Omental fat pad (tissue), 3 donors: ENCODE measurements at regions not wholly inside any gene's neighbourhood (a gene's known extent, or its start where the extent isn't known, plus 50 kb on each side); places are given as distances from the start of the nearest gene placed in this dataset.

Source experiments
- ATAC-seq: fragments of 150-250 bp; one replicate; pipeline ENCODE4 v1.9.1; 2016; ENCODE audit warnings: mild to moderate bottlenecking, moderate library complexity; ENCODE audit not compliant: low FRiP score
- DNase-seq: peaks from one replicate; pipeline ENCODE4 v3.0.0-alpha.2; 2019; ENCODE audit warnings: low spot score
- TF ChIP-seq, protein P1 (sequence below), 3 donors: fragments of 450-650 bp; IDR thresholded peaks; one replicate each; pipeline ENCODE4 v1.5.1; 2016 to 2017; ENCODE audit warnings: antibody characterized with exemption in 3 of 3, mild to moderate bottlenecking in 3 of 3, moderate library complexity in 2 of 3

DNA sequence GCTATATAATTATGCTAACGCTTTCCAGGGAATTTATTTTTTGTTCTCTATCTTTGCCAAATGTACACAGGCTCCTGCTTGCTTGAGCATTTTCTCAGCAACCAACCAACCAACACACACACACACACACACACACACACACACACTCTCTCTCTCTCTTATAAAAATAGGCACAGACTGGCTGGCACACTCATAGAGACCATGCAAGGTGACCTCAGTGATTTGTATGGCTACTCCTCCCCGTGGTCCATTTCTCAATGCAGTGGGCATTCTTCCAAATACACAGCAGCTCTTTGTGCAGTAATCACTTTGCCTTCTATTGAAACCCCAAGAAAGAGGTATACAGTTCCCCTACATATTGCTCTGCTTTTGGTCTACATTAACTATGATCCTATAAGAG lies 416.0 kb downstream of the MAN2A1 start:
- DNase-seq, result no peak
- TF ChIP-seq, protein P1, sequence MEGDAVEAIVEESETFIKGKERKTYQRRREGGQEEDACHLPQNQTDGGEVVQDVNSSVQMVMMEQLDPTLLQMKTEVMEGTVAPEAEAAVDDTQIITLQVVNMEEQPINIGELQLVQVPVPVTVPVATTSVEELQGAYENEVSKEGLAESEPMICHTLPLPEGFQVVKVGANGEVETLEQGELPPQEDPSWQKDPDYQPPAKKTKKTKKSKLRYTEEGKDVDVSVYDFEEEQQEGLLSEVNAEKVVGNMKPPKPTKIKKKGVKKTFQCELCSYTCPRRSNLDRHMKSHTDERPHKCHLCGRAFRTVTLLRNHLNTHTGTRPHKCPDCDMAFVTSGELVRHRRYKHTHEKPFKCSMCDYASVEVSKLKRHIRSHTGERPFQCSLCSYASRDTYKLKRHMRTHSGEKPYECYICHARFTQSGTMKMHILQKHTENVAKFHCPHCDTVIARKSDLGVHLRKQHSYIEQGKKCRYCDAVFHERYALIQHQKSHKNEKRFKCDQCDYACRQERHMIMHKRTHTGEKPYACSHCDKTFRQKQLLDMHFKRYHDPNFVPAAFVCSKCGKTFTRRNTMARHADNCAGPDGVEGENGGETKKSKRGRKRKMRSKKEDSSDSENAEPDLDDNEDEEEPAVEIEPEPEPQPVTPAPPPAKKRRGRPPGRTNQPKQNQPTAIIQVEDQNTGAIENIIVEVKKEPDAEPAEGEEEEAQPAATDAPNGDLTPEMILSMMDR (IDR thresholded peaks at IDR 0.05), result no peak
- ATAC-seq, result no peak

- DNase-seq, result no peak
- ATAC-seq, result no peak
- TF ChIP-seq, protein P1 (IDR thresholded peaks at IDR 0.05), result no peak
These were observed 417.0 kb downstream of the MAN2A1 start for GRCh38 chr5:110106750-110107149.

- no peak for DNase-seq
- ATAC-seq, result no peak
- TF ChIP-seq, protein P1 (IDR thresholded peaks at IDR 0.05), result no peak
These were observed 418.8 kb downstream of the MAN2A1 start for GRCh38 chr5:110108520-110108919.

- DNase-seq (no peak), ATAC-seq (no peak)
- TF ChIP-seq, protein P1 (IDR thresholded peaks at IDR 0.05), result no peak
These were observed 419.9 kb downstream of the MAN2A1 start for GRCh38 chr5:110109667-110110066.

DNA sequence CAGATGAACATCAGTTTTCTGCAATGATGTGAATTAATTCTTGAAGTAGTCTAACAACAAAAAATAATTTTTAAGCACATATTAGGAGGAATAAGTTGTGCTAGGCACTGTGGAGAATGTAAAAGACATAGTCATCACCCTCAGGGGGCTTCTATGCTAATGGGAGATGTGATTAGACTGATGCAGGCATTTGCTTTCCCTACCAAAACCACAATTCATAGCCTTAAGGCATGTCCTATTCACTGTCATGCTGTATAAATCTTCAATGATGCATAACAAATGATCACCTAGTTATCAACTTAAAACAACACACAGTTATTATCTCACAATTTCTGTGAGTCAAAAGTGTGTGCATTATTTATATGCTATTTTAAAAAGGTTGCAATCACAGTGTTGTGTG lies 422.6 kb downstream of the MAN2A1 start:
- TF ChIP-seq, protein P1 (IDR thresholded peaks at IDR 0.05), result no peak
- ATAC-seq (no peak), DNase-seq (no peak)

DNA sequence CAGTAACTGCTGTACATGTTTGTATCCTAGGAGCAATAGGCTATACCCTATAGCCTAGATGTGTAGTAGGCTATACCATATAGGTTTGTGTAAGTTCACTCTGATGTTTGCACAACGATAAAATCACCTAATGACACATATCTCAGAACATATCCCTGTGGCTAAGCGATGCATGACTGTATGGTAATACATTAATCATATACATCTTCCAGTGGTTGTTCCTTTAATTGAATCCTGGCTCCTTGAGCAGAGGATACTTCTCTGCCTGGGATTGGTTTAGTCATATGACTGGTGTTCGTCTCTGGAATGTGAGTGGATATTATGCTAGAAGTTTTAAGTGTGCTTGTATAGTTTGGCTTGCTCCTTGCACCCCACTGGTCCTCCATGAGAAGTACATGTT lies 425.8 kb downstream of the MAN2A1 start:
- DNase-seq (no peak), ATAC-seq (no peak)
- TF ChIP-seq, protein P1 (IDR thresholded peaks at IDR 0.05), result no peak

DNA sequence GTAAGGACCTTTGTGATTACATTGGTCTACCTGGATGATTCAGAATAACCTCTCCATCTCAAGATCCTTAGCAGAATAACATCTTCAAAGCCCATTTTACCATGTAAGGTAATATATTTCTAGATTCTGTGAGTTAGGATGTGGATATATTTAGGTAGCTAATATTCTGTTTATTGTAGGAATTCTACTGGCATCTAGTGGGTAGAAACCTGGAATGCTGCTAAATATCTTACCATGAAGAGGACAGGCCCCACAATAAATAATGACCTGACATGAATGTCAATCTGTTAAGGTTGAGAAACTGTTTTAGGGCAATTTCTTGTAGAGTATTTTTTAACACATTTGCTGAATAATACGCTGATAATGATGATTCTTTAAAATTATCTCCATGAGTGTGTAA lies 426.8 kb downstream of the MAN2A1 start:
- DNase-seq, result no peak
- TF ChIP-seq, protein P1 (IDR thresholded peaks at IDR 0.05), result no peak
- no peak for ATAC-seq
